ENCODE measurements at regions not wholly inside any gene's neighbourhood (a gene's known extent, or its start where the extent isn't known, plus 50 kb on each side); places are given as distances from the start of the nearest gene placed in this dataset.
A peak's percentile ranks its signal among the peaks of the same experiment; 100 is the strongest.

DNA sequence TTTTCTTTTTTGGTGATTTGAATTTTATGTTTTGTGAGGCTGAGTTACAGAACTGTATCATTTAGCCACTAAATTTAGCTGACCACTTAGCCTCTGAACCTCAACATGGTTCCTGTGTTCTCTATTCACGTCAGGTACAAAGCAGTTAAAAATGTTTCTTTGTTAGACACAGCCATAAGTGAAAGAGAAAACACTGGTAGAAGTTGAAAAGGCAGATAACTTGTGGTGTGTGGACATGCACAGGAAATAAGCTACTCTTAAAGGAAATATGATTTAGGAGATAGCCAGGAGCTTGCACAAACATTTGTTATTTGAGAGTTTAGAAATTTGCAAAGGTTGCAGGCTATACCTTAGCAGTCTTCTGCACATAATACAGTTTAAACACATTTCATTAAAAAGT lies 171.0 kb upstream of the RPS6KA3 start:
- peak in 1 of 2 experiments; percentile 24 for DNase-seq (ENCODE audit: low read depth in 1 of 2, low spot score in 1 of 2)
- TF ChIP-seq JUND (IDR thresholded peaks at IDR 0.05; ENCODE audit: low read depth), result no peak
- in situ Hi-C loops (cut with HindIII; ENCODE audit: low pct_unique_long_range_greater_than_20kb, low sequenced_read_pairs), result no loop called here

DNA sequence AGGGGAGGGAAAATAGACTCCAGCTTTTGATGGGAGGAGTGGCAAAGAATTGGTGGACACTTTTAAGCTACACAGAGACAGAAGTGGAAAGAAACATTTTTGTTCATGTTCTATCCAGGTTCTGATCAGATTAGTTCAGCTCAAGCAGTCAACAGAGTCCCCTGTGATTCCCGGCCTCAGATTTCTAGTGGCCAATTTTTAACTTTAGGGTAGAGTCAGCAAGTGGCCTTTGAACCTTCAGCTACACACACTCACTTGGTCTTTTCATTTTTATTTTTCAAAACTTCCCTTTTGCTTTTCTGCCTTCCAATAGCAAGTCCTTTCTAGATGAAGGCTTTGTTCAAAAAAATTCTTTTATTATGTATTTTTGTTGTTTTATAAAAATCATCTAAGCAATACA lies 169.2 kb upstream of the RPS6KA3 start:
- TF ChIP-seq JUND (IDR thresholded peaks at IDR 0.05; ENCODE audit: low read depth), result no peak
- DNase-seq (ENCODE audit: low read depth in 1 of 2, low spot score in 1 of 2), result no peak
- in situ Hi-C loops (cut with HindIII; ENCODE audit: low pct_unique_long_range_greater_than_20kb, low sequenced_read_pairs), result no loop called here

DNA sequence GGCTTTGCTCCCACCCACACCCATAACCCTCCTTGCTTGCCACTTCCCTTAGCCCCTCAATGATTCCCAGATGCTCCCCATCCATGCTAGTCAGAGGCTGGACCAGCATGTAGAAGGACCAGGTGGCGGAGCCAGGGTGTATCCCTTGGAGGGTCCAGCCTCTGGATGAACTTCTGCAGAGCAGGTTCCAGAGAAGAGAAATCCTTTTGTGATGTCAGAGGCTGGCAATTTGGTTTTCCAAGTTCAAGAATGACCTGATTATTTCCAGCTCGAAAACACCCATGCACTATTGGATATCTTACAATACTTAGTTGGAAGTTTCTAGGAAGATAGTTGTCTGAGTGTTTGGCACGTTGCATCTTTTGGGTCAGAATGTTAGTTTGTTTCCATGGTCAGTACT lies 168.3 kb upstream of the RPS6KA3 start:
- in situ Hi-C loops (cut with HindIII; ENCODE audit: low pct_unique_long_range_greater_than_20kb, low sequenced_read_pairs), result no loop called here
- DNase-seq (ENCODE audit: low read depth in 1 of 2, low spot score in 1 of 2), result no peak
- TF ChIP-seq JUND (IDR thresholded peaks at IDR 0.05; ENCODE audit: low read depth), result no peak

DNA sequence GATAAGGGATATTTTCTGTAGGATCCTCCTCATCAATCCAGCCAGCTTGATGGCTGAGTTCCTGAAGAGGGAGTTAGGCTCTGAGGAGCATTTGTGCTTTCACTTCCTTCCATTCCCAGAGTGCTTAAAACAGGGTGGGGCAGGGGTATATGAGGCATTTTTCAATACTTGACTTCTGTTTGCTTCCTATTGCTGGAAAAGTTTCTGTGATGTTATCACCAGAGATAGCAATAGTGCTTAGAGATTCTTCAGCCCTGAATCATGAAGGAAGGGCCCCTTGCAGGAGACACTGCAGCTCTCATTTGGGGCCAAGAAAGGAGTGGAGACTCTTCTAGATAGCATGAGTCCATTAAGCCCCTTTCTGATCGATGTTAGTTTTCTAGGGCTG lies 166.7 kb upstream of the RPS6KA3 start:
- DNase-seq (ENCODE audit: low read depth in 1 of 2, low spot score in 1 of 2), result no peak
- in situ Hi-C loops (cut with HindIII; ENCODE audit: low pct_unique_long_range_greater_than_20kb, low sequenced_read_pairs), result no loop called here
- TF ChIP-seq JUND (IDR thresholded peaks at IDR 0.05; ENCODE audit: low read depth), result no peak

GRCh38 chrX:20432746-20433387 lies 166.2 kb upstream of the RPS6KA3 start:
- no peak for DNase-seq (ENCODE audit: low read depth in 1 of 2, low spot score in 1 of 2)
- no peak for TF ChIP-seq JUND (IDR thresholded peaks at IDR 0.05; ENCODE audit: low read depth)
- in situ Hi-C loops (cut with HindIII; ENCODE audit: low pct_unique_long_range_greater_than_20kb, low sequenced_read_pairs), result no loop called here

DNA sequence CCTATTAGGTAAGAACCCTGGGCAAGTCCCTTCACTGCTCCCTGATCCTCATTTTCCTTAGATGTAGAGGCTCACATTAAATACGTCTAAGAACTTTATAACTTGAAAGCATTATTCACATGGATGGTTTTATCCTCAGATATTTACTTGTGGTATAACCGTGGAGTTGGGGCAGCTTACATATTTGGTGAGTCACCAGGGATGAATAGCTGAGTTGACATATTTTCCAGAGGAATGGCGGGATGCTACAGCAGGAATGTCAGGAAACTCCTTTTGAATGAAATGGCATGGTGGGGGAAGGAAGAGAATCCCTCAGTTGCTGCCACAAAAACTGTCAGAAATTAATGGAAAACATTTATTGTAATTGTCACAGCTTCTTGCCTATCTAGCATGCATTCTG lies 165.3 kb upstream of the RPS6KA3 start:
- no peak for DNase-seq (ENCODE audit: low read depth in 1 of 2, low spot score in 1 of 2)
- in situ Hi-C loops (cut with HindIII; ENCODE audit: low pct_unique_long_range_greater_than_20kb, low sequenced_read_pairs), result no loop called here
- TF ChIP-seq JUND (IDR thresholded peaks at IDR 0.05; ENCODE audit: low read depth), result no peak

DNA sequence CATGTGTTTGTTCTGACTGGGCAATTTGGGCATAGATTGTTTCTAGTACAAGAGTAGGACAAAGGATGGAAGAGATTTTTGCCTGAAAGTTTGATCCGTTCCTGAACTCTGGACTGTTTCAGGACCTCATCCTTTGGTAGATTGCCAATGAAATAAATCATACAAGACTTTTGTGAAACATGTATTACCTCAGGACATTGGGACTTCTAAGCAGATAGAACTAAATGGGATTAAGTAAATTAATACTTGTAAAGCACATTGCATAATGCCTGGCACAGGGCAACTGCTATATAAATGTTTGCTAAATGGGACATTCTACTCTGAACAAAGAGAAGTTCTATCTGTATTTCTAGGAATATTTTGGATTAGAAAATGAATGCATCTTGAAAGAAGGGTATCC lies 164.8 kb upstream of the RPS6KA3 start:
- in situ Hi-C loops (cut with HindIII; ENCODE audit: low pct_unique_long_range_greater_than_20kb, low sequenced_read_pairs), result no loop called here
- TF ChIP-seq JUND (IDR thresholded peaks at IDR 0.05; ENCODE audit: low read depth), result no peak
- DNase-seq (ENCODE audit: low read depth in 1 of 2, low spot score in 1 of 2), result peak in 1 of 2 experiments; percentile 18

DNA sequence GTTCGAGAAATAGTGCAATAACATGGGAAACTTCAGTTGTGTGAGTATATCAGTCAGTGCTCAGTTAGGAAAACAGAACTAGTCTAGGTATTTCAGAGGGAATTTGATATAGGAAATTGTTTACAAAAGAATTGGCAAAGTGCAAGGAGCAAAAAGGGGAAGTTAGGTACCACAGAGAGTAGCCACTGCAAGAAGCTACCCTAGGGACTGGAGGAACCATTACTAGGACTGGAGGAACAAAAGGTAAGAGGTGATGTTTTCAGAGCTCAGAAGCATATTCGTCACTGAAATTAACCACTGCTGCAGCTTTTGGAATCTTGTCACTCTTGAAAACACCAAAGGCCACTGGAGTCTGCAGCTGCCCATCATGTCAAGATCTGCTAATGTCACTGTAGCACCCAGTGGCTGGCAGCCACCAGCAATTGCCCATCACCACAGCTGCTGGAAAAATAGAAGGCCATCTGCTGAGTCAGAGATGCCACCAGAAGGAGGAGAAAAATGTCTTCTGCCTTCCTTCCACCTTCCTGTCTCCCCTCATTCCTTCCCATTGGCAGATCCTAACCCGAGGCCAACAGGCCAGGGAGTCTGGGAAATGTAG lies 160.6 kb upstream of the RPS6KA3 start:
- TF ChIP-seq JUND (IDR thresholded peaks at IDR 0.05; ENCODE audit: low read depth), result no peak
- DNase-seq (ENCODE audit: low read depth in 1 of 2, low spot score in 1 of 2), result no peak
- in situ Hi-C loops (cut with HindIII; ENCODE audit: low pct_unique_long_range_greater_than_20kb, low sequenced_read_pairs), result no loop called here

DNA sequence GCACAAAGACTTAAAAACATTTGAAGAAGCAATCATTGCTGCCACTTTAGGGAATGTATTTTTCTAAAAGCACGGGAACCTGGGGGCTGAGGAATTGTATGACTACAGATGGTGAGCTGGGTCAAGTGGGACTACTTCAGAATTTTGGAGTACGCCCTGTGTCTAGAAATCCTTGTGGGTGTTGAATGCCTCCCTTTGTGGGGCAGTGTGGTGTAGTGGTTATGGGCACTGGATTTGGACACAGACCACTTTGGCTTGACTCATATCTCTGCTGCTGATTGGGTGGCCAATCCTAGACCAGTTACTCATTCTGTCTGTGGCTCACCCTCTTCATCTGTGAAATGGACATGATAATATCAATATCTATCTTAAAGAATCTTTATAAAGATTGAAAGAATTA lies 155.0 kb upstream of the RPS6KA3 start:
- no peak for TF ChIP-seq JUND (IDR thresholded peaks at IDR 0.05; ENCODE audit: low read depth)
- in situ Hi-C loops (cut with HindIII; ENCODE audit: low pct_unique_long_range_greater_than_20kb, low sequenced_read_pairs), result no loop called here
- DNase-seq (ENCODE audit: low read depth in 1 of 2, low spot score in 1 of 2), result no peak

GRCh38 chrX:20421275-20421674 lies 154.6 kb upstream of the RPS6KA3 start:
- no peak for TF ChIP-seq JUND (IDR thresholded peaks at IDR 0.05; ENCODE audit: low read depth)
- no peak for DNase-seq (ENCODE audit: low read depth in 1 of 2, low spot score in 1 of 2)
- in situ Hi-C loops (cut with HindIII; ENCODE audit: low pct_unique_long_range_greater_than_20kb, low sequenced_read_pairs), result no loop called here

- no peak for TF ChIP-seq JUND (IDR thresholded peaks at IDR 0.05; ENCODE audit: low read depth)
- in situ Hi-C loops (cut with HindIII; ENCODE audit: low pct_unique_long_range_greater_than_20kb, low sequenced_read_pairs), result no loop called here
- no peak for DNase-seq (ENCODE audit: low read depth in 1 of 2, low spot score in 1 of 2)
These were observed 153.3 kb upstream of the RPS6KA3 start for GRCh38 chrX:20420058-20420457.

- no peak for TF ChIP-seq JUND (IDR thresholded peaks at IDR 0.05; ENCODE audit: low read depth)
- in situ Hi-C loops (cut with HindIII; ENCODE audit: low pct_unique_long_range_greater_than_20kb, low sequenced_read_pairs), result no loop called here
- DNase-seq (ENCODE audit: low read depth in 1 of 2, low spot score in 1 of 2), result no peak
These were observed 151.9 kb upstream of the RPS6KA3 start for GRCh38 chrX:20418379-20419150.

- TF ChIP-seq JUND (IDR thresholded peaks at IDR 0.05; ENCODE audit: low read depth), result no peak
- no peak for DNase-seq (ENCODE audit: low read depth in 1 of 2, low spot score in 1 of 2)
- in situ Hi-C loops (cut with HindIII; ENCODE audit: low pct_unique_long_range_greater_than_20kb, low sequenced_read_pairs), result no loop called here
These were observed 148.2 kb upstream of the RPS6KA3 start for GRCh38 chrX:20414762-20415445.
